H54 (cell line): ENCODE measurements at regions not wholly inside any gene's neighbourhood (a gene's known extent, or its start where the extent isn't known, plus 50 kb on each side); places are given as distances from the start of the nearest gene placed in this dataset.
"Not testable (repeated sequence)": the region's sequence is repeated elsewhere in the genome, so short reads cannot be mapped to it uniquely, and the experiment has no call there.

Experiments
- DNase-seq: peaks from one replicate; pipeline ENCODE4 v3.0.0; 2011; ENCODE audit warnings: low spot score, mixed read lengths; ENCODE audit not compliant: insufficient read length
- FAIRE-seq: peaks from 3 replicates; lab custom pipeline; 2011; peaks lifted over from hg19 to GRCh38; lab: Jason Lieb, UNC
- POLR2A ChIP-seq: IDR thresholded peaks from 2 replicates; pipeline ENCODE4 v1.6.1; 2011; ENCODE audit warnings: low read depth, mild to moderate bottlenecking, low read length

- FAIRE-seq (no peak), DNase-seq (no peak)
- no peak for TF ChIP-seq POLR2A
Measured at GRCh38 chr5:39619168-39619818, 194.5 kb upstream of the DAB2 start.

- peak; percentile 87 for FAIRE-seq
- no peak for TF ChIP-seq POLR2A
- DNase-seq = no peak
Measured at GRCh38 chr5:39618391-39618790, 193.6 kb upstream of the DAB2 start.

- TF ChIP-seq POLR2A = no peak
- DNase-seq = no peak
Measured at GRCh38 chr5:39616131-39616530, 191.4 kb upstream of the DAB2 start.

GRCh38 chr5:39611076-39611475 is 186.3 kb upstream of the DAB2 start:
- not testable (repeated sequence) for DNase-seq, FAIRE-seq

More at GRCh38 chr5:39616131-39616530, 191.4 kb upstream of the DAB2 start:
- FAIRE-seq = no peak

- TF ChIP-seq POLR2A = no peak
- DNase-seq (no peak), FAIRE-seq (no peak)
Measured at GRCh38 chr5:39608024-39608423, 183.2 kb upstream of the DAB2 start.

GRCh38 chr5:39606591-39606990 is 181.8 kb upstream of the DAB2 start:
- FAIRE-seq = no peak
- no peak for TF ChIP-seq POLR2A
- no peak for DNase-seq

- TF ChIP-seq POLR2A = no peak
- FAIRE-seq (peak; percentile 96), DNase-seq (no peak)
Measured at GRCh38 chr5:39605588-39606575, 181.1 kb upstream of the DAB2 start.

GRCh38 chr5:39605145-39605544 is 180.4 kb upstream of the DAB2 start:
- no peak for FAIRE-seq
- DNase-seq = no peak
- no peak for TF ChIP-seq POLR2A

GRCh38 chr5:39604491-39604890 is 179.7 kb upstream of the DAB2 start:
- no peak for DNase-seq
- FAIRE-seq = peak; percentile 36
- no peak for TF ChIP-seq POLR2A

GRCh38 chr5:39599721-39600431 is 175.1 kb upstream of the DAB2 start:
- FAIRE-seq = peak; percentile 84
- TF ChIP-seq POLR2A = no peak
- peak; percentile 18 for DNase-seq

GRCh38 chr5:39598661-39599248 is 174.0 kb upstream of the DAB2 start:
- DNase-seq (no peak), FAIRE-seq (no peak)
- no peak for TF ChIP-seq POLR2A

- DNase-seq (no peak), FAIRE-seq (no peak)
Measured at GRCh38 chr5:39588179-39588578, 163.4 kb upstream of the DAB2 start.

GRCh38 chr5:39587675-39588074 is 162.9 kb upstream of the DAB2 start:
- FAIRE-seq (no peak), DNase-seq (no peak)
- no peak for TF ChIP-seq POLR2A

More at GRCh38 chr5:39588179-39588578, 163.4 kb upstream of the DAB2 start:
- no peak for TF ChIP-seq POLR2A
